ENCODE measurements at regions not wholly inside any gene's neighbourhood (a gene's known extent, or its start where the extent isn't known, plus 50 kb on each side); places are given as distances from the start of the nearest gene placed in this dataset.
A peak's percentile ranks its signal among the peaks of the same experiment; 100 is the strongest.

DNA sequence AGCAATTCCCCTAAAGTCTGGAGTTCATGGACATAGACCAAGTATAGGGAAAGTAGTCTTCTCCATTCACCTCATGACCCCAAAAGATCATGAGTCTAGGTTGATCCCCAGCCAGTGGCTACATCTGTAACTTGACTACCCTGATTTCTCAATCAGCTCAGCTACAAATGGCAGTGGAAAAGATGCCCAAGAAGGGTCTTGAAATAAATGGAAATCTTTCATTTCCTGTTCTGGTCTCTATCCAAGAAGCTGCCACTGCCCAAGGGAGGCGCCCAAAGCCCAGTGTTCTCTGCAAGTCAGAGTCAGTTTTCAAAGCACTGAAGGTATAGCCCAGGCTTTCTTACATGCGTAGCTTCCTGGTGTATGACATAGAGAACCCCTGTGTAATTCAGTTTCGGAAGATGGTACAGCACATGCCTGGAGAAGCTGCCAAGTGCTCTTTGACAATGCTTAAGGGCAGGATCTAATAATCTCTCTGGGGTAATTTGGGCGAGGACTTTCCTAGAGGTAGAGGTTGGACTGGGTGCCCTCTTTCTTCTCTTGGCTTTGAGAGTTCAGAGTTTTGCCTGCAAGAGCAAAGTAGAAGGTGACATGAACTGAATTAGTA is 101.1 kb downstream of the ADAMTS15 start:
- no peaks in the 10 kb centered on the region for H3K36me3 ChIP-seq
- peak overlapping the region in 1 of 4 donors; percentile 14 for H3K27ac ChIP-seq
- 80 to 93% methylated on average over 4 of the region's 4 CpGs for WGBS, 2 donors
- no peaks in the 10 kb centered on the region for H3K27me3 ChIP-seq
- no peak for DNase-seq (ENCODE audit: low spot score in 2 of 2)
- TF ChIP-seq, protein P1, sequence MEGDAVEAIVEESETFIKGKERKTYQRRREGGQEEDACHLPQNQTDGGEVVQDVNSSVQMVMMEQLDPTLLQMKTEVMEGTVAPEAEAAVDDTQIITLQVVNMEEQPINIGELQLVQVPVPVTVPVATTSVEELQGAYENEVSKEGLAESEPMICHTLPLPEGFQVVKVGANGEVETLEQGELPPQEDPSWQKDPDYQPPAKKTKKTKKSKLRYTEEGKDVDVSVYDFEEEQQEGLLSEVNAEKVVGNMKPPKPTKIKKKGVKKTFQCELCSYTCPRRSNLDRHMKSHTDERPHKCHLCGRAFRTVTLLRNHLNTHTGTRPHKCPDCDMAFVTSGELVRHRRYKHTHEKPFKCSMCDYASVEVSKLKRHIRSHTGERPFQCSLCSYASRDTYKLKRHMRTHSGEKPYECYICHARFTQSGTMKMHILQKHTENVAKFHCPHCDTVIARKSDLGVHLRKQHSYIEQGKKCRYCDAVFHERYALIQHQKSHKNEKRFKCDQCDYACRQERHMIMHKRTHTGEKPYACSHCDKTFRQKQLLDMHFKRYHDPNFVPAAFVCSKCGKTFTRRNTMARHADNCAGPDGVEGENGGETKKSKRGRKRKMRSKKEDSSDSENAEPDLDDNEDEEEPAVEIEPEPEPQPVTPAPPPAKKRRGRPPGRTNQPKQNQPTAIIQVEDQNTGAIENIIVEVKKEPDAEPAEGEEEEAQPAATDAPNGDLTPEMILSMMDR (IDR thresholded peaks at IDR 0.05): no peak
- peak in 1 of 2 donors; percentile 26 for TF ChIP-seq EP300 (IDR thresholded peaks at IDR 0.05)
- no peak overlapping the region for H3K4me3 ChIP-seq
- peaks cover 0 to 46% (median 6%) of the 10 kb centered on the region in 4 donors for H3K4me1 ChIP-seq
- H3K9me3 ChIP-seq: no peaks in the 10 kb centered on the region

DNA sequence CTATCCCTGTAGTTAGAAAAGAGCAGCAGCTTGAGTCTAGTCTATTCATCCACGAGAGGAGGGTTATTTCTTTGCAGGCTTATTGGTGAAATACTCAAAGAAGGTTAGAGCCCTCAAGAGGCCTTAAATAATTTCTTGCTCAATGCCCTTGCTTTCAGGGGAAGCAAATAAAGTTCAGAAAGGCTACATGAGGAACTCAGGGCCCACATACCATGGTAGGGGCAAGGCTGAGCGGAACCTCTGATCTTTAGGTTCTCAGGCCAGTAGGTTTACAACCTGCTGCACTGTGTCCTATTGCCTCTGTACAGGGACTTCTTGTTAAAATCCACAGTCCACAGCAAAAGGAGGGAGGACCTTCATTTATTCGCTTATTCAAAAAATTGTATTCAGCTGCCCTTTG is 101.7 kb downstream of the ADAMTS15 start:
- H3K4me3 ChIP-seq: no peak overlapping the region

DNA sequence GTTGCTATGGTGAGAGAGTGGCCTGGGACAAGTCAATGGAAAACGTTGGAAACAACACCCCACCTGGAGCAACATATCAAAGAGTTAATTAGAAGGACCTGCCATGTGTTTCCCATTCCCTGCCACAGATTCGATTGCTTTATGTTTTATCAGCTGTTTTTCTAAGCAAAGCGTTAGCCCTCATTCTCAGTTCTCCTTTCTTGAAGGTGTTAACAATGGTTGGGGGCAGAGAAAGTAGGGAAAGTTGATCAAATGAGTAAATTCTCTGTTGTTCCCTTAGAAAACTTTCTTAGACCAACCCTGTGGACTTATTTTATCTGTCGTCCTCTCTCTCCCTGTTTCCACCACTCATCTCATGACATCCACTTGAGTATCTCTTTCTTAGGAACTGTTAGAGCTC is 102.5 kb downstream of the ADAMTS15 start:
- TF ChIP-seq POLR2A (IDR thresholded peaks at IDR 0.05): no peak
- TF ChIP-seq, protein P1 (IDR thresholded peaks at IDR 0.05): no peak
- no peak for TF ChIP-seq EP300 (IDR thresholded peaks at IDR 0.05)
- H3K9me3 ChIP-seq: no peaks in the 10 kb centered on the region
- H3K27ac ChIP-seq: peak overlapping the region in 1 of 4 donors; percentile 19
- H3K4me1 ChIP-seq: peaks cover 0 to 58% (median 7%) of the 10 kb centered on the region in 4 donors
- H3K4me3 ChIP-seq: no peak overlapping the region
- DNase-seq (ENCODE audit: low spot score in 2 of 2): no peak
- no peaks in the 10 kb centered on the region for H3K36me3 ChIP-seq
- no peaks in the 10 kb centered on the region for H3K27me3 ChIP-seq
- WGBS, 2 donors: 58 to 62% methylated on average over 4 of the region's 4 CpGs

More for the DNA sequence above, 101.7 kb downstream of the ADAMTS15 start:
- DNase-seq (ENCODE audit: low spot score in 2 of 2): no peak
- Histone ChIP-seq H3K36me3 (no peaks in the 10 kb centered on the region), H3K27ac (peak overlapping the region in 1 of 4 donors; percentile 14), H3K4me1 (peaks cover 0 to 53% (median 7%) of the 10 kb centered on the region in 4 donors), H3K9me3 (no peaks in the 10 kb centered on the region), H3K27me3 (no peaks in the 10 kb centered on the region)
- 82 to 88% methylated on average over 3 of the region's 3 CpGs for WGBS, 2 donors
- TF ChIP-seq POLR2A (IDR thresholded peaks at IDR 0.05): no peak
- TF ChIP-seq, protein P1 (IDR thresholded peaks at IDR 0.05): no peak
- no peak for TF ChIP-seq EP300 (IDR thresholded peaks at IDR 0.05)

GRCh38 chr11:130551388-130551787 is 102.9 kb downstream of the ADAMTS15 start:
- H3K9me3 ChIP-seq: no peaks in the 10 kb centered on the region
- no peak for DNase-seq (ENCODE audit: low spot score in 2 of 2)
- H3K4me3 ChIP-seq: no peak overlapping the region
- TF ChIP-seq, protein P1 (IDR thresholded peaks at IDR 0.05): no peak
- TF ChIP-seq POLR2A (IDR thresholded peaks at IDR 0.05) (no peak), EP300 (IDR thresholded peaks at IDR 0.05) (no peak)
- H3K4me1 ChIP-seq: peaks cover 0 to 58% (median 7%) of the 10 kb centered on the region in 4 donors
- H3K36me3 ChIP-seq: no peaks in the 10 kb centered on the region
- 66 to 72% methylated on average over 5 of the region's 5 CpGs for WGBS, 2 donors
- H3K27me3 ChIP-seq: no peaks in the 10 kb centered on the region
- H3K27ac ChIP-seq: peak overlapping the region in 1 of 4 donors; percentile 19

- Histone ChIP-seq H3K4me3 (no peak overlapping the region), H3K4me1 (peaks cover 0 to 58% (median 7%) of the 10 kb centered on the region in 4 donors), H3K27ac (peak overlapping the region in 2 of 4 donors; percentile 15 to 65), H3K36me3 (no peaks in the 10 kb centered on the region), H3K9me3 (no peaks in the 10 kb centered on the region), H3K27me3 (no peaks in the 10 kb centered on the region)
- TF ChIP-seq, protein P1 (IDR thresholded peaks at IDR 0.05): no peak
- TF ChIP-seq POLR2A (IDR thresholded peaks at IDR 0.05): no peak
- no peak for TF ChIP-seq EP300 (IDR thresholded peaks at IDR 0.05)
- WGBS, 2 donors: 67 to 74% methylated on average over 1 of the region's 1 CpG
- DNase-seq (ENCODE audit: low spot score in 2 of 2): no peak
Measured at GRCh38 chr11:130553306-130553705, 104.9 kb downstream of the ADAMTS15 start.
